WTC11 (cell line): ENCODE measurements at regions not wholly inside any gene's neighbourhood (a gene's known extent, or its start where the extent isn't known, plus 50 kb on each side); places are given as distances from the start of the nearest gene placed in this dataset.

Experiments used
- ATAC-seq: fragments of 200-7000 bp; cut with Tn5 transposase; 2 replicates; pipeline ENCODE4 v1.10.0; 2021; ENCODE audit warnings: mild to moderate bottlenecking, moderate library complexity
- CTCF ChIA-PET: fragments of 300-600 bp; sonication (Branson Sonifier 250); formaldehyde crosslinking; loops from one replicate; lab custom pipeline; 2021; ENCODE audit warnings: antibody characterized with exemption; lab: Charles Lee
- POLR2A ChIA-PET: fragments of 350-600 bp; sonication (Branson Sonifier 250); formaldehyde crosslinking; loops from one replicate; lab custom pipeline; 2021; ENCODE audit warnings: antibody characterized with exemption; lab: Charles Lee
- DNase-seq: peaks from one replicate; pipeline ENCODE4 v3.0.0; 2021; ENCODE audit warnings: low spot score
- H3K27ac Mint-ChIP-seq: 2 replicates; pipeline ENCODE4 v1.8.0; 2021; ENCODE audit warnings: mixed read lengths
- H3K27me3 Mint-ChIP-seq: 2 replicates; pipeline ENCODE4 v1.8.0; 2021; ENCODE audit warnings: low read depth, mild to moderate bottlenecking, moderate library complexity, mixed read lengths
- H3K36me3 Mint-ChIP-seq: 2 replicates; pipeline ENCODE4 v1.8.0; 2021; ENCODE audit warnings: mixed read lengths
- H3K4me1 Mint-ChIP-seq: 2 replicates; pipeline ENCODE4 v1.8.0; 2022; ENCODE audit warnings: mixed read lengths
- H3K4me3 Mint-ChIP-seq: 2 replicates; pipeline ENCODE4 v1.8.0; 2021; ENCODE audit warnings: mild to moderate bottlenecking, moderate library complexity, mixed read lengths
- H3K9me3 Mint-ChIP-seq: 2 replicates; pipeline ENCODE4 v1.8.0; 2021; ENCODE audit warnings: mixed read lengths
- AR ChIP-seq: fragments of 250-450 bp; sonication (Bioruptor Pico); IDR thresholded peaks from 2 replicates; pipeline ENCODE4 v1.9.0; 2021; ENCODE audit warnings: mild to moderate bottlenecking
- ATF3 ChIP-seq: sonication (generic); formaldehyde crosslinking; conservative IDR thresholded peaks from 2 replicates; pipeline ENCODE4 v1.8.1; 2022; ENCODE audit warnings: mild to moderate bottlenecking, missing genetic modification reagents
- CDX4 ChIP-seq: fragments of 250-450 bp; sonication (Bioruptor Pico); IDR thresholded peaks from 2 replicates; pipeline ENCODE4 v1.9.0; 2021; ENCODE audit warnings: moderate library complexity, mild to moderate bottlenecking, inconsistent platforms, borderline replicate concordance
- CREM ChIP-seq: sonication (generic); formaldehyde crosslinking; IDR thresholded peaks from 2 replicates; pipeline ENCODE4 v1.8.1; 2022; ENCODE audit warnings: mild to moderate bottlenecking, missing genetic modification reagents, moderate library complexity
- FOXJ3 ChIP-seq: sonication (generic); formaldehyde crosslinking; IDR thresholded peaks from 2 replicates; pipeline ENCODE4 v1.9.0; 2021; ENCODE audit warnings: missing genetic modification reagents, mild to moderate bottlenecking, borderline replicate concordance
- HMGA2 ChIP-seq: fragments of 250-450 bp; sonication (Bioruptor Pico); IDR thresholded peaks from 2 replicates; pipeline ENCODE4 v1.4.0; 2021; ENCODE audit warnings: mild to moderate bottlenecking, moderate library complexity
- JAZF1 ChIP-seq: fragments of 250-450 bp; sonication (Bioruptor Pico); IDR thresholded peaks from 2 replicates; pipeline ENCODE4 v1.9.0; 2021; ENCODE audit warnings: moderate library complexity, mild to moderate bottlenecking, inconsistent platforms
- JUN ChIP-seq: sonication (generic); formaldehyde crosslinking; IDR thresholded peaks from 2 replicates; pipeline ENCODE4 v1.8.0; 2023; ENCODE audit warnings: mild to moderate bottlenecking, missing genetic modification reagents
- KAT7 ChIP-seq: sonication (generic); formaldehyde crosslinking; IDR thresholded peaks from 2 replicates; pipeline ENCODE4 v1.8.1; 2023; ENCODE audit warnings: missing genetic modification reagents, mild to moderate bottlenecking, borderline replicate concordance
- MLX ChIP-seq: sonication (generic); formaldehyde crosslinking; IDR thresholded peaks from 2 replicates; pipeline ENCODE4 v1.8.1; 2023; ENCODE audit warnings: mild to moderate bottlenecking, missing genetic modification reagents, moderate library complexity
- NR3C1 ChIP-seq: sonication (generic); formaldehyde crosslinking; conservative IDR thresholded peaks from 2 replicates; pipeline ENCODE4 v1.8.1; 2023; ENCODE audit warnings: low read depth, mild to moderate bottlenecking, missing genetic modification reagents
- RELA ChIP-seq: sonication (generic); formaldehyde crosslinking; IDR thresholded peaks from 2 replicates; pipeline ENCODE4 v1.8.1; 2022; ENCODE audit warnings: missing genetic modification reagents, mild to moderate bottlenecking, borderline replicate concordance
- RORB ChIP-seq: fragments of 250-450 bp; sonication (Bioruptor Pico); IDR thresholded peaks from 2 replicates; pipeline ENCODE4 v1.9.0; 2021; ENCODE audit warnings: mild to moderate bottlenecking
- SP1 ChIP-seq: sonication (generic); formaldehyde crosslinking; conservative IDR thresholded peaks from 2 replicates; pipeline ENCODE4 v1.8.1; 2022; ENCODE audit warnings: missing genetic modification reagents
- TEAD1 ChIP-seq: sonication (generic); formaldehyde crosslinking; IDR thresholded peaks from 2 replicates; pipeline ENCODE4 v1.8.0; 2022; ENCODE audit warnings: mild to moderate bottlenecking, missing genetic modification reagents
- USF2 ChIP-seq: sonication (generic); formaldehyde crosslinking; IDR thresholded peaks from 2 replicates; pipeline ENCODE4 v1.8.1; 2023; ENCODE audit warnings: mild to moderate bottlenecking, missing genetic modification reagents, moderate library complexity
- ZBTB21 ChIP-seq: sonication (generic); formaldehyde crosslinking; IDR thresholded peaks from 2 replicates; pipeline ENCODE4 v1.8.1; 2023; ENCODE audit warnings: mild to moderate bottlenecking, missing genetic modification reagents, borderline replicate concordance
- ZBTB43 ChIP-seq: sonication (generic); formaldehyde crosslinking; IDR thresholded peaks from 2 replicates; pipeline ENCODE4 v1.8.1; 2023; ENCODE audit warnings: mild to moderate bottlenecking, missing genetic modification reagents
- ZMAT4 ChIP-seq: fragments of 250-450 bp; sonication (Bioruptor Pico); IDR thresholded peaks from 2 replicates; pipeline ENCODE4 v1.9.0; 2021; ENCODE audit warnings: mild to moderate bottlenecking
- ZNF263 ChIP-seq: sonication (generic); formaldehyde crosslinking; IDR thresholded peaks from 2 replicates; pipeline ENCODE4 v1.8.1; 2022; ENCODE audit warnings: low read depth, mild to moderate bottlenecking, moderate library complexity, missing genetic modification reagents
- ZNF281 ChIP-seq: sonication (generic); formaldehyde crosslinking; IDR thresholded peaks from 2 replicates; pipeline ENCODE4 v1.8.0; 2023; ENCODE audit warnings: mild to moderate bottlenecking, missing genetic modification reagents
- ZNF317 ChIP-seq: sonication (generic); formaldehyde crosslinking; IDR thresholded peaks from 2 replicates; pipeline ENCODE4 v1.8.1; 2023; ENCODE audit warnings: low read depth, mild to moderate bottlenecking, moderate library complexity, missing genetic modification reagents, borderline replicate concordance
- ZNF423 ChIP-seq: fragments of 250-450 bp; sonication (Bioruptor Pico); IDR thresholded peaks from 2 replicates; pipeline ENCODE4 v2.1.2; 2022; ENCODE audit warnings: mild to moderate bottlenecking, moderate library complexity
- ZNF671 ChIP-seq: fragments of 250-450 bp; sonication (Bioruptor Pico); IDR thresholded peaks from 2 replicates; pipeline ENCODE4 v1.8.0; 2021; ENCODE audit warnings: mild to moderate bottlenecking
- ZSCAN18 ChIP-seq: fragments of 250-450 bp; sonication (Bioruptor Pico); IDR thresholded peaks from 2 replicates; pipeline ENCODE4 v2.1.2; 2022; ENCODE audit warnings: mild to moderate bottlenecking, moderate library complexity

- TF ChIP-seq FOXJ3 = no peak
- TF ChIP-seq ZBTB43 = no peak
- TF ChIP-seq HMGA2 (CRISPR knock-in tag) = no peak
- TF ChIP-seq ATF3 (CRISPR knock-in tag) = no peak
- no peak for TF ChIP-seq ZNF671 (CRISPR knock-in tag)
- no peak for TF ChIP-seq ZBTB21 (CRISPR knock-in tag)
- no peak for TF ChIP-seq ZMAT4 (CRISPR knock-in tag)
- TF ChIP-seq CREM (CRISPR knock-in tag) = no peak
Measured at GRCh38 chr15:35184646-35185045, 99.6 kb upstream of the NANOGP8 start (continued).

GRCh38 chr15:35182841-35183479, 97.9 kb upstream of the NANOGP8 start:
- ATAC-seq = peak; percentile 90
- H3K36me3 Mint-ChIP-seq = peaks cover 8% of the 10 kb centered on the region
- ChIA-PET POLR2A (no interaction called here), CTCF (interaction anchor here (0.6 to 3.3 kb wide), 9 partner anchors 13 to 262 kb away, joined by 3 to 16 read pairs (median 3); partner anchors contain the start of gene ZNF770)
- peak; percentile 77 for DNase-seq
- peak overlapping the region; percentile 78 for H3K27ac Mint-ChIP-seq
- H3K4me3 Mint-ChIP-seq = peak overlapping the region; percentile 15
- peaks cover 70% of the 10 kb centered on the region for H3K4me1 Mint-ChIP-seq
- H3K27me3 Mint-ChIP-seq = peaks cover 11% of the 10 kb centered on the region
- peaks cover 8% of the 10 kb centered on the region for H3K9me3 Mint-ChIP-seq
- TF ChIP-seq SP1 (CRISPR knock-in tag) (peak; percentile 46; the same call in 1 of the 2 replicates), ZNF263 (CRISPR knock-in tag) (no peak), ZNF281 (CRISPR knock-in tag) (no peak), CDX4 (CRISPR knock-in tag) (no peak), JUN (CRISPR knock-in tag) (no peak), MLX (CRISPR knock-in tag) (no peak), JAZF1 (CRISPR knock-in tag) (no peak), ZNF317 (no peak), USF2 (CRISPR knock-in tag) (no peak), TEAD1 (peak; percentile 62; the same call in 1 of the 2 replicates), AR (no peak), ZBTB21 (CRISPR knock-in tag) (no peak), KAT7 (no peak), RORB (CRISPR knock-in tag) (no peak), ZSCAN18 (CRISPR knock-in tag) (no peak), ZNF423 (CRISPR knock-in tag) (peak; percentile 80), NR3C1 (CRISPR knock-in tag) (no peak), RELA (CRISPR knock-in tag) (no peak)
